ENCODE measurements at regions not wholly inside any gene's neighbourhood (a gene's known extent, or its start where the extent isn't known, plus 50 kb on each side); places are given as distances from the start of the nearest gene placed in this dataset.
A peak's percentile ranks its signal among the peaks of the same experiment; 100 is the strongest.

GRCh38 chr7:148523550-148523949 is 67.0 kb upstream of the C7orf33 start:
- no peak for DNase-seq (ENCODE audit: low read depth)
- CTCF ChIA-PET: no interaction called here
- Histone ChIP-seq H3K27me3 (ENCODE audit: control insufficient read depth, insufficient read depth, low read length) (no peaks in the 10 kb centered on the region), H3K4me3 (ENCODE audit: low read depth, low read length) (no peak overlapping the region), H3K36me3 (ENCODE audit: control insufficient read depth, insufficient read depth, low read length) (no peaks in the 10 kb centered on the region)
- POLR2A ChIA-PET: no interaction called here
- TF ChIP-seq, protein P1, sequence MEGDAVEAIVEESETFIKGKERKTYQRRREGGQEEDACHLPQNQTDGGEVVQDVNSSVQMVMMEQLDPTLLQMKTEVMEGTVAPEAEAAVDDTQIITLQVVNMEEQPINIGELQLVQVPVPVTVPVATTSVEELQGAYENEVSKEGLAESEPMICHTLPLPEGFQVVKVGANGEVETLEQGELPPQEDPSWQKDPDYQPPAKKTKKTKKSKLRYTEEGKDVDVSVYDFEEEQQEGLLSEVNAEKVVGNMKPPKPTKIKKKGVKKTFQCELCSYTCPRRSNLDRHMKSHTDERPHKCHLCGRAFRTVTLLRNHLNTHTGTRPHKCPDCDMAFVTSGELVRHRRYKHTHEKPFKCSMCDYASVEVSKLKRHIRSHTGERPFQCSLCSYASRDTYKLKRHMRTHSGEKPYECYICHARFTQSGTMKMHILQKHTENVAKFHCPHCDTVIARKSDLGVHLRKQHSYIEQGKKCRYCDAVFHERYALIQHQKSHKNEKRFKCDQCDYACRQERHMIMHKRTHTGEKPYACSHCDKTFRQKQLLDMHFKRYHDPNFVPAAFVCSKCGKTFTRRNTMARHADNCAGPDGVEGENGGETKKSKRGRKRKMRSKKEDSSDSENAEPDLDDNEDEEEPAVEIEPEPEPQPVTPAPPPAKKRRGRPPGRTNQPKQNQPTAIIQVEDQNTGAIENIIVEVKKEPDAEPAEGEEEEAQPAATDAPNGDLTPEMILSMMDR (IDR thresholded peaks at IDR 0.05; ENCODE audit: insufficient read depth, low read depth, low read length): no peak

- ChIA-PET CTCF (interaction anchor here (1.0 kb wide), 1 partner anchor 14 kb away, joined by 3 read pairs; no protein-coding TSS in a partner anchor), POLR2A (no interaction called here)
- Histone ChIP-seq H3K27me3 (ENCODE audit: control insufficient read depth, insufficient read depth, low read length) (no peaks in the 10 kb centered on the region), H3K4me3 (ENCODE audit: low read depth, low read length) (no peak overlapping the region), H3K36me3 (ENCODE audit: control insufficient read depth, insufficient read depth, low read length) (no peaks in the 10 kb centered on the region)
- DNase-seq (ENCODE audit: low read depth): no peak
- TF ChIP-seq, protein P1 (IDR thresholded peaks at IDR 0.05; ENCODE audit: insufficient read depth, low read depth, low read length): no peak
These were observed 65.9 kb upstream of the C7orf33 start for GRCh38 chr7:148524479-148525224.

DNA sequence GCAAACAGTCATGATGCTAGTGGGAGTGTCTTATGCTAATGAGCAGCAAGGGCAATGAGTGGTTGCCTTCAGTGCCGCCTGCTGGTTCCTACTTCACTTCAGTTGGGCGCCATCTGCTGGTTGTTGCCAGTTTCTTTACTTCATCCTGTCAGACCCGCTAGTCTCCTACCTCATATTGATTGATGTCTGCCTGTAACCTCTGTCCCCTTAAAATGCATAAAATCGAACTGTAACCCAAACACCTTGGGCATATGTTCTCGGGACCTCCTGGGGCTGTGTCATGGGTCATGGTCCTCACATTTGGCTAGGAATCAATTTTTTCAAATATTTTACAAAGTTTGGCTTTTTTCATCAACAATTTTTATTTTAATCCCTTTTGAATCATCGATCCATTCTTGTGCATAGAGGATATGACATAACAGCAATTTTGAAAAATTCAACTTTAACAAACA is 62.8 kb upstream of the C7orf33 start:
- TF ChIP-seq, protein P1 (IDR thresholded peaks at IDR 0.05; ENCODE audit: insufficient read depth, low read depth, low read length): peak; percentile 67
- DNase-seq (ENCODE audit: low read depth): peak; percentile 11
- H3K4me3 ChIP-seq (ENCODE audit: low read depth, low read length): no peak overlapping the region
- no peaks in the 10 kb centered on the region for H3K36me3 ChIP-seq (ENCODE audit: control insufficient read depth, insufficient read depth, low read length)
- no peaks in the 10 kb centered on the region for H3K27me3 ChIP-seq (ENCODE audit: control insufficient read depth, insufficient read depth, low read length)
- ChIA-PET POLR2A (no interaction called here), CTCF (interaction anchor here (0.6 kb wide), 1 partner anchor 435 kb away, joined by 3 read pairs; no protein-coding TSS in a partner anchor)

- no peaks in the 10 kb centered on the region for H3K36me3 ChIP-seq (ENCODE audit: control insufficient read depth, insufficient read depth, low read length)
- no peaks in the 10 kb centered on the region for H3K27me3 ChIP-seq (ENCODE audit: control insufficient read depth, insufficient read depth, low read length)
- ChIA-PET CTCF (no interaction called here), POLR2A (no interaction called here)
- TF ChIP-seq, protein P1 (IDR thresholded peaks at IDR 0.05; ENCODE audit: insufficient read depth, low read depth, low read length): no peak
- DNase-seq (ENCODE audit: low read depth): no peak
- H3K4me3 ChIP-seq (ENCODE audit: low read depth, low read length): no peak overlapping the region
These were observed 55.3 kb upstream of the C7orf33 start for GRCh38 chr7:148535217-148535616.

GRCh38 chr7:148537435-148537834 is 53.1 kb upstream of the C7orf33 start:
- CTCF ChIA-PET: interaction anchor here (0.9 kb wide), 1 partner anchor 10 kb away, joined by 3 read pairs; no protein-coding TSS in a partner anchor
- POLR2A ChIA-PET: no interaction called here
- Histone ChIP-seq H3K4me3 (ENCODE audit: low read depth, low read length) (no peak overlapping the region), H3K27me3 (ENCODE audit: control insufficient read depth, insufficient read depth, low read length) (no peaks in the 10 kb centered on the region), H3K36me3 (ENCODE audit: control insufficient read depth, insufficient read depth, low read length) (no peaks in the 10 kb centered on the region)
- DNase-seq (ENCODE audit: low read depth): no peak
- TF ChIP-seq, protein P1 (IDR thresholded peaks at IDR 0.05; ENCODE audit: insufficient read depth, low read depth, low read length): no peak

All from BJ (cell line).